NCI-H1694 (cell line): ENCODE measurements at regions not wholly inside any gene's neighbourhood (a gene's known extent, or its start where the extent isn't known, plus 50 kb on each side); places are given as distances from the start of the nearest gene placed in this dataset.
A peak's percentile ranks its signal among the peaks of the same experiment; 100 is the strongest.

Source experiments
- DNase-seq: peaks from one replicate; lab custom pipeline; 2025; lab: John Stamatoyannopoulos, UW

GRCh38 chr11:115848611-115849010, 344.4 kb upstream of the CADM1 start:
- DNase-seq = no peak

GRCh38 chr11:115848080-115848479, 343.9 kb upstream of the CADM1 start:
- DNase-seq = no peak

GRCh38 chr11:115845872-115846271, 341.7 kb upstream of the CADM1 start:
- DNase-seq = no peak

GRCh38 chr11:115843685-115844084, 339.5 kb upstream of the CADM1 start:
- no peak for DNase-seq

GRCh38 chr11:115843111-115843510, 338.9 kb upstream of the CADM1 start:
- DNase-seq = no peak

- no peak for DNase-seq
Observed at GRCh38 chr11:115820026-115820425, 315.8 kb upstream of the CADM1 start.

- no peak for DNase-seq
Observed at GRCh38 chr11:115819014-115819413, 314.8 kb upstream of the CADM1 start.

- no peak for DNase-seq
Observed at GRCh38 chr11:115817844-115818468, 313.7 kb upstream of the CADM1 start.

GRCh38 chr11:115808351-115808940, 304.2 kb upstream of the CADM1 start:
- DNase-seq = no peak

GRCh38 chr11:115806056-115806455, 301.8 kb upstream of the CADM1 start:
- DNase-seq = peak; percentile 28

GRCh38 chr11:115803073-115803740, 299.0 kb upstream of the CADM1 start:
- no peak for DNase-seq

- DNase-seq = no peak
Observed at GRCh38 chr11:115802641-115803040, 298.4 kb upstream of the CADM1 start.

GRCh38 chr11:115792903-115793302, 288.7 kb upstream of the CADM1 start:
- DNase-seq = no peak

GRCh38 chr11:115787302-115787701, 283.1 kb upstream of the CADM1 start:
- DNase-seq = no peak

- DNase-seq = no peak
Observed at GRCh38 chr11:115784796-115785521, 280.7 kb upstream of the CADM1 start.

- DNase-seq = no peak
Observed at GRCh38 chr11:115780646-115781362, 276.6 kb upstream of the CADM1 start.

GRCh38 chr11:115778928-115779650, 274.9 kb upstream of the CADM1 start:
- DNase-seq = no peak

- DNase-seq = no peak
Observed at GRCh38 chr11:115776916-115777315, 272.7 kb upstream of the CADM1 start.

GRCh38 chr11:115775846-115776245, 271.6 kb upstream of the CADM1 start:
- no peak for DNase-seq

- DNase-seq = no peak
Observed at GRCh38 chr11:115774756-115775155, 270.5 kb upstream of the CADM1 start.

- DNase-seq = no peak
Observed at GRCh38 chr11:115769891-115770290, 265.7 kb upstream of the CADM1 start.

- no peak for DNase-seq
Observed at GRCh38 chr11:115767883-115768282, 263.7 kb upstream of the CADM1 start.
